Hepatocyte (in vitro differentiated cells): ENCODE measurements at regions not wholly inside any gene's neighbourhood (a gene's known extent, or its start where the extent isn't known, plus 50 kb on each side); places are given as distances from the start of the nearest gene placed in this dataset.

Experiments
- EZH2 ChIP-seq: fragments of 200-600 bp; sonication (generic); IDR thresholded peaks from 2 replicates; pipeline ENCODE4 v1.6.1; 2016; ENCODE audit warnings: antibody characterized with exemption, mild to moderate bottlenecking, borderline replicate concordance
- EZH2phosphoT487 ChIP-seq: fragments of 200-600 bp; sonication (generic); IDR thresholded peaks from one replicate; pipeline ENCODE4 v1.6.1; 2018; ENCODE audit warnings: antibody characterized with exemption, mild to moderate bottlenecking, low read depth, moderate library complexity; ENCODE audit not compliant: unreplicated experiment, severe bottlenecking
- TF ChIP-seq, protein P1 (sequence below): fragments of 200-600 bp; sonication (generic); IDR thresholded peaks from 2 replicates; pipeline ENCODE4 v1.5.1; 2016; ENCODE audit warnings: antibody characterized with exemption, mild to moderate bottlenecking; ENCODE audit not compliant: poor library complexity

DNA sequence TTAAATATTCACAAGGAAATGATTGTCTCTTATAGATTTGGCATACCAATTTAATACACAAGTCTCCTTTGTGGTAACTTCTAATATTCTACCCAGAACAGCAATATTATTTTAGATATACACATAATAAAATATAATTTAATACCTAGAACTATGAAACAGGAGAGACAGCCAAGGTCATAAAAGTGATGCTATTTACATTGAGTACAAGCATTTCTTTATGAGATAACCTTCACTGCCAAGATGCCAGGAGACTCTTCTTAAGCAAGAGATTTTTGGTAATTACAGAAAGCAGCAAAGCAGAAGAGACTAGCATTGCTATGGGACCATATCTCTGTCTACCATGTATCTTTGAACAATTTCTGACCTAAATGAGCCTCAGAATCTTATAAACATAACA is 764.6 kb upstream of the GHITM start:
- TF ChIP-seq, protein P1, sequence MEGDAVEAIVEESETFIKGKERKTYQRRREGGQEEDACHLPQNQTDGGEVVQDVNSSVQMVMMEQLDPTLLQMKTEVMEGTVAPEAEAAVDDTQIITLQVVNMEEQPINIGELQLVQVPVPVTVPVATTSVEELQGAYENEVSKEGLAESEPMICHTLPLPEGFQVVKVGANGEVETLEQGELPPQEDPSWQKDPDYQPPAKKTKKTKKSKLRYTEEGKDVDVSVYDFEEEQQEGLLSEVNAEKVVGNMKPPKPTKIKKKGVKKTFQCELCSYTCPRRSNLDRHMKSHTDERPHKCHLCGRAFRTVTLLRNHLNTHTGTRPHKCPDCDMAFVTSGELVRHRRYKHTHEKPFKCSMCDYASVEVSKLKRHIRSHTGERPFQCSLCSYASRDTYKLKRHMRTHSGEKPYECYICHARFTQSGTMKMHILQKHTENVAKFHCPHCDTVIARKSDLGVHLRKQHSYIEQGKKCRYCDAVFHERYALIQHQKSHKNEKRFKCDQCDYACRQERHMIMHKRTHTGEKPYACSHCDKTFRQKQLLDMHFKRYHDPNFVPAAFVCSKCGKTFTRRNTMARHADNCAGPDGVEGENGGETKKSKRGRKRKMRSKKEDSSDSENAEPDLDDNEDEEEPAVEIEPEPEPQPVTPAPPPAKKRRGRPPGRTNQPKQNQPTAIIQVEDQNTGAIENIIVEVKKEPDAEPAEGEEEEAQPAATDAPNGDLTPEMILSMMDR, result no peak
- TF ChIP-seq EZH2phosphoT487 (no peak), EZH2 (no peak)
